ENCODE measurements at regions not wholly inside any gene's neighbourhood (a gene's known extent, or its start where the extent isn't known, plus 50 kb on each side); places are given as distances from the start of the nearest gene placed in this dataset.

DNA sequence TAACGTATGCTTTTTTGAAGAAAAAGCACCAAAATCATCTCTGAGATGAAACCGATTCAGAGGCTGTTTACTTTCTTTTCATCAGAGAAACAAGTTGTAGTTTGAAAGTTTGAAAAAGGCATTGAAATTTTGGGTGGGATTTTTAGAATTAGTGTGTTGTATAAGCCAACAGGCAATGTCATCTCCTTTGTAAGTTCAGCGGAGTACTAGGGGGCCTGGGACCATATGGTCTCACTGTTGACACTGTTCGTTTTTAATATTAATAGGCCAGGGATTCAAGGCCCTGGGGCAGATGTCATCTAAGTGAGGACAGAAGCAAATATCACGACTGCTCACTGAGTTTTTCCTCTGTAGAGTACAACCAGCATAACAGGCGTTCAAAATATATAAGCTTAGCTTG lies 256.2 kb upstream of the RARB start:
- TF ChIP-seq, protein P1, sequence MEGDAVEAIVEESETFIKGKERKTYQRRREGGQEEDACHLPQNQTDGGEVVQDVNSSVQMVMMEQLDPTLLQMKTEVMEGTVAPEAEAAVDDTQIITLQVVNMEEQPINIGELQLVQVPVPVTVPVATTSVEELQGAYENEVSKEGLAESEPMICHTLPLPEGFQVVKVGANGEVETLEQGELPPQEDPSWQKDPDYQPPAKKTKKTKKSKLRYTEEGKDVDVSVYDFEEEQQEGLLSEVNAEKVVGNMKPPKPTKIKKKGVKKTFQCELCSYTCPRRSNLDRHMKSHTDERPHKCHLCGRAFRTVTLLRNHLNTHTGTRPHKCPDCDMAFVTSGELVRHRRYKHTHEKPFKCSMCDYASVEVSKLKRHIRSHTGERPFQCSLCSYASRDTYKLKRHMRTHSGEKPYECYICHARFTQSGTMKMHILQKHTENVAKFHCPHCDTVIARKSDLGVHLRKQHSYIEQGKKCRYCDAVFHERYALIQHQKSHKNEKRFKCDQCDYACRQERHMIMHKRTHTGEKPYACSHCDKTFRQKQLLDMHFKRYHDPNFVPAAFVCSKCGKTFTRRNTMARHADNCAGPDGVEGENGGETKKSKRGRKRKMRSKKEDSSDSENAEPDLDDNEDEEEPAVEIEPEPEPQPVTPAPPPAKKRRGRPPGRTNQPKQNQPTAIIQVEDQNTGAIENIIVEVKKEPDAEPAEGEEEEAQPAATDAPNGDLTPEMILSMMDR (conservative IDR thresholded peaks at IDR 0.05; ENCODE audit: low read depth in 2 of 2), result no peak
- TF ChIP-seq POLR2AphosphoS5 (IDR thresholded peaks at IDR 0.05; ENCODE audit: low read depth) (no peak), EZH2 (IDR thresholded peaks at IDR 0.05; ENCODE audit: low read depth, unreplicated experiment) (no peak), NANOG (IDR thresholded peaks at IDR 0.05; ENCODE audit: borderline replicate concordance) (no peak), JUNB (IDR thresholded peaks at IDR 0.05; ENCODE audit: unreplicated experiment) (no peak), EZH2phosphoT487 (IDR thresholded peaks at IDR 0.05; ENCODE audit: unreplicated experiment) (no peak), CREB1 (CRISPR knock-in tag; IDR thresholded peaks at IDR 0.05; ENCODE audit: low read depth) (no peak), ZNF331 (CRISPR knock-in tag; IDR thresholded peaks at IDR 0.05; ENCODE audit: low read depth) (no peak), ZNF114 (CRISPR knock-in tag; IDR thresholded peaks at IDR 0.05) (no peak), STAT1 (IDR thresholded peaks at IDR 0.05; ENCODE audit: unreplicated experiment) (no peak), ZNF462 (CRISPR knock-in tag; IDR thresholded peaks at IDR 0.05) (no peak)
- TF ChIP-seq, protein P2, sequence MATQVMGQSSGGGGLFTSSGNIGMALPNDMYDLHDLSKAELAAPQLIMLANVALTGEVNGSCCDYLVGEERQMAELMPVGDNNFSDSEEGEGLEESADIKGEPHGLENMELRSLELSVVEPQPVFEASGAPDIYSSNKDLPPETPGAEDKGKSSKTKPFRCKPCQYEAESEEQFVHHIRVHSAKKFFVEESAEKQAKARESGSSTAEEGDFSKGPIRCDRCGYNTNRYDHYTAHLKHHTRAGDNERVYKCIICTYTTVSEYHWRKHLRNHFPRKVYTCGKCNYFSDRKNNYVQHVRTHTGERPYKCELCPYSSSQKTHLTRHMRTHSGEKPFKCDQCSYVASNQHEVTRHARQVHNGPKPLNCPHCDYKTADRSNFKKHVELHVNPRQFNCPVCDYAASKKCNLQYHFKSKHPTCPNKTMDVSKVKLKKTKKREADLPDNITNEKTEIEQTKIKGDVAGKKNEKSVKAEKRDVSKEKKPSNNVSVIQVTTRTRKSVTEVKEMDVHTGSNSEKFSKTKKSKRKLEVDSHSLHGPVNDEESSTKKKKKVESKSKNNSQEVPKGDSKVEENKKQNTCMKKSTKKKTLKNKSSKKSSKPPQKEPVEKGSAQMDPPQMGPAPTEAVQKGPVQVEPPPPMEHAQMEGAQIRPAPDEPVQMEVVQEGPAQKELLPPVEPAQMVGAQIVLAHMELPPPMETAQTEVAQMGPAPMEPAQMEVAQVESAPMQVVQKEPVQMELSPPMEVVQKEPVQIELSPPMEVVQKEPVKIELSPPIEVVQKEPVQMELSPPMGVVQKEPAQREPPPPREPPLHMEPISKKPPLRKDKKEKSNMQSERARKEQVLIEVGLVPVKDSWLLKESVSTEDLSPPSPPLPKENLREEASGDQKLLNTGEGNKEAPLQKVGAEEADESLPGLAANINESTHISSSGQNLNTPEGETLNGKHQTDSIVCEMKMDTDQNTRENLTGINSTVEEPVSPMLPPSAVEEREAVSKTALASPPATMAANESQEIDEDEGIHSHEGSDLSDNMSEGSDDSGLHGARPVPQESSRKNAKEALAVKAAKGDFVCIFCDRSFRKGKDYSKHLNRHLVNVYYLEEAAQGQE (IDR thresholded peaks at IDR 0.05; ENCODE audit: unreplicated experiment), result no peak
- TF ChIP-seq, protein P3, sequence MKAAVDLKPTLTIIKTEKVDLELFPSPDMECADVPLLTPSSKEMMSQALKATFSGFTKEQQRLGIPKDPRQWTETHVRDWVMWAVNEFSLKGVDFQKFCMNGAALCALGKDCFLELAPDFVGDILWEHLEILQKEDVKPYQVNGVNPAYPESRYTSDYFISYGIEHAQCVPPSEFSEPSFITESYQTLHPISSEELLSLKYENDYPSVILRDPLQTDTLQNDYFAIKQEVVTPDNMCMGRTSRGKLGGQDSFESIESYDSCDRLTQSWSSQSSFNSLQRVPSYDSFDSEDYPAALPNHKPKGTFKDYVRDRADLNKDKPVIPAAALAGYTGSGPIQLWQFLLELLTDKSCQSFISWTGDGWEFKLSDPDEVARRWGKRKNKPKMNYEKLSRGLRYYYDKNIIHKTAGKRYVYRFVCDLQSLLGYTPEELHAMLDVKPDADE (IDR thresholded peaks at IDR 0.05), result no peak
